SK-N-SH (cell line): ENCODE measurements at regions not wholly inside any gene's neighbourhood (a gene's known extent, or its start where the extent isn't known, plus 50 kb on each side); places are given as distances from the start of the nearest gene placed in this dataset.

Experiments used
- CTCF ChIA-PET: fragments of 300-600, 350-600 bp; formaldehyde crosslinking; extraction: SDS; loops from one replicate; lab custom pipeline; 2021; lab: Yijun Ruan, JAX
- POLR2A ChIA-PET: fragments of 350-600 bp; sonication (Branson Sonifier 250); formaldehyde crosslinking; extraction: SDS; loops from one replicate; lab custom pipeline; 2020; ENCODE audit warnings: antibody characterized with exemption, inconsistent platforms; lab: Yijun Ruan, JAX
- DNase-seq: peaks from one replicate; pipeline ENCODE4 v3.0.0; 2012
- H2AFZ ChIP-seq: fragments of 200-600 bp; sonication (generic); 2 replicates; pipeline ENCODE4 v1.8.1; 2016; ENCODE audit warnings: antibody characterized with exemption, mild to moderate bottlenecking, low read depth
- H3F3A ChIP-seq: fragments of 200-600 bp; sonication (generic); replicated peaks from 2 replicates; pipeline ENCODE3; 2016; ENCODE audit warnings: antibody characterized with exemption, mild to moderate bottlenecking; ENCODE audit not compliant: insufficient read depth
- H3K27ac ChIP-seq, 2 experiments: fragments of 200-500 bp in 1 of 2; fragments of 200-600 bp in 1 of 2; sonication (Bioruptor generic) in 1 of 2; sonication (generic), shearing (Covaris generic) in 1 of 2; 2 replicates each; pipeline versions ENCODE4 v1.5.1 to v1.6.1; 2014 to 2016; ENCODE audit warnings: low read depth in 2 of 2, inconsistent platforms in 1 of 2, low read length in 1 of 2, mild to moderate bottlenecking in 1 of 2, mixed read lengths in 1 of 2
- H3K27me3 ChIP-seq: fragments of 200-600 bp; sonication (generic), shearing (Covaris generic); 2 replicates; pipeline ENCODE4 v1.6.1; 2016; ENCODE audit warnings: mixed run types; ENCODE audit not compliant: insufficient read depth
- H3K36me3 ChIP-seq, 2 experiments: fragments of 200-500 bp in 1 of 2; fragments of 200-600 bp in 1 of 2; sonication (Bioruptor generic) in 1 of 2; sonication (generic) in 1 of 2; replicated peaks in 1 of 2; 2 replicates each; pipeline versions ENCODE3 to v1.5.1; 2014 to 2016; ENCODE audit warnings: low read length in 1 of 2, mild to moderate bottlenecking in 1 of 2; ENCODE audit not compliant: insufficient read depth in 2 of 2, control insufficient read depth in 1 of 2
- H3K4me1 ChIP-seq, 2 experiments: fragments of 200-500 bp in 1 of 2; fragments of 200-600 bp in 1 of 2; sonication (Bioruptor generic) in 1 of 2; sonication (generic), shearing (Covaris generic) in 1 of 2; 2 replicates each; pipeline versions ENCODE4 v1.5.1 to v1.6.1; 2014 to 2016; ENCODE audit warnings: low read depth in 1 of 2, low read length in 1 of 2, mixed run types in 1 of 2; ENCODE audit not compliant: insufficient read depth in 2 of 2, control insufficient read depth in 1 of 2
- H3K4me2 ChIP-seq: fragments of 200-600 bp; sonication (generic), shearing (Covaris generic); 2 replicates; pipeline ENCODE4 v1.6.1; 2017; ENCODE audit warnings: mixed run types
- H3K4me3 ChIP-seq, 2 experiments: fragments of 200-500 bp in 1 of 2; fragments of 200-600 bp in 1 of 2; sonication (Bioruptor generic) in 1 of 2; sonication (generic), shearing (Covaris generic) in 1 of 2; 2 replicates each; pipeline versions ENCODE4 v1.5.1 to v1.8.1; 2014 to 2016; ENCODE audit warnings: low read depth in 2 of 2, inconsistent platforms in 1 of 2, low read length in 1 of 2, mild to moderate bottlenecking in 1 of 2, mixed read lengths in 1 of 2, moderate library complexity in 1 of 2
- H3K79me2 ChIP-seq: fragments of 200-600 bp; sonication (generic); 2 replicates; pipeline ENCODE4 v1.8.1; 2017; ENCODE audit warnings: mild to moderate bottlenecking; ENCODE audit not compliant: insufficient read depth
- H3K9ac ChIP-seq: fragments of 200-600 bp; sonication (generic); 2 replicates; pipeline ENCODE4 v1.6.1; 2017; ENCODE audit warnings: mixed run types
- H3K9me2 ChIP-seq: fragments of 200-600 bp; sonication (generic); 2 replicates; pipeline ENCODE4 v1.6.1; 2017; ENCODE audit warnings: mixed run types
- H3K9me3 ChIP-seq: fragments of 200-600 bp; sonication (generic); 2 replicates; pipeline ENCODE4 v1.6.1; 2017; ENCODE audit warnings: mixed run types, mild to moderate bottlenecking, moderate library complexity
- H4K20me1 ChIP-seq: fragments of 200-600 bp; sonication (generic); 2 replicates; pipeline ENCODE4 v1.6.1; 2017; ENCODE audit warnings: mild to moderate bottlenecking, mixed run types; ENCODE audit not compliant: insufficient read depth
- ELF1 ChIP-seq: IDR thresholded peaks from 2 replicates; pipeline ENCODE4 v1.4.0; 2012
- EP300 ChIP-seq, 2 experiments: IDR thresholded peaks; 2 replicates each; pipeline versions ENCODE4 v1.4.0 to v1.6.1; 2012; ENCODE audit warnings: borderline replicate concordance in 1 of 2, low read depth in 1 of 2, low read length in 1 of 2
- FOSL2 ChIP-seq: IDR thresholded peaks from 2 replicates; pipeline ENCODE4 v1.4.0; 2012; ENCODE audit warnings: low read depth, mild to moderate bottlenecking, moderate library complexity, borderline replicate concordance
- FOXJ3 ChIP-seq: sonication (generic); formaldehyde crosslinking; IDR thresholded peaks from 2 replicates; pipeline ENCODE4 v1.5.1; 2020; ENCODE audit warnings: mild to moderate bottlenecking, missing genetic modification reagents
- FOXM1 ChIP-seq: IDR thresholded peaks from 2 replicates; pipeline ENCODE4 v1.4.0; 2012; ENCODE audit warnings: low read depth, mild to moderate bottlenecking
- JUND ChIP-seq: IDR thresholded peaks from 2 replicates; pipeline ENCODE4 v1.4.0; 2012
- MXI1 ChIP-seq: IDR thresholded peaks from 2 replicates; pipeline ENCODE4 v1.6.1; 2012; ENCODE audit warnings: mild to moderate bottlenecking, low read depth, low read length, improper control_type of control experiment
- NFIC ChIP-seq: IDR thresholded peaks from 2 replicates; pipeline ENCODE4 v1.4.0; 2012; ENCODE audit warnings: borderline replicate concordance
- RCOR1 ChIP-seq: fragments of 150-350 bp; IDR thresholded peaks from 2 replicates; pipeline ENCODE4 v1.6.1; 2017; ENCODE audit warnings: antibody characterized with exemption, low read length
- REST ChIP-seq: IDR thresholded peaks from 2 replicates; pipeline ENCODE4 v1.6.1; 2012; ENCODE audit warnings: mild to moderate bottlenecking, low read depth, low read length, moderate library complexity
- RXRA ChIP-seq: IDR thresholded peaks from 2 replicates; pipeline ENCODE4 v1.4.0; 2012; ENCODE audit warnings: low read depth, mild to moderate bottlenecking, borderline replicate concordance
- SMC3 ChIP-seq: IDR thresholded peaks from 2 replicates; pipeline ENCODE4 v1.6.1; 2012; ENCODE audit warnings: low read depth, low read length, improper control_type of control experiment
- TEAD4 ChIP-seq: IDR thresholded peaks from 2 replicates; pipeline ENCODE4 v1.4.0; 2012; ENCODE audit warnings: mild to moderate bottlenecking, borderline replicate concordance; ENCODE audit not compliant: insufficient read depth
- WGBS: methylation state at CpG from one replicate; pipeline ENCODE4 v1.1.6; 2017; ENCODE audit warnings: low lambda C conversion rate; 5-methylcytosine and 5-hydroxymethylcytosine counted together
- TF ChIP-seq, protein P1 (sequence below): IDR thresholded peaks from 2 replicates; pipeline ENCODE4 v1.4.0; 2012; ENCODE audit warnings: low read depth, borderline replicate concordance
- TF ChIP-seq, protein P2 (sequence below): fragments of 150-350 bp; IDR thresholded peaks from 2 replicates; pipeline ENCODE4 v1.6.1; 2016; ENCODE audit warnings: mild to moderate bottlenecking, low read depth, low read length

- Histone ChIP-seq H3K27me3 (no peaks in the 10 kb centered on the region), H3K79me2 (no peaks in the 10 kb centered on the region), H4K20me1 (no peaks in the 10 kb centered on the region), H3K9me2 (no peaks in the 10 kb centered on the region), H3K27ac (no peak overlapping the region), H3K36me3 (no peaks in the 10 kb centered on the region), H3K9me3 (no peaks in the 10 kb centered on the region; the same call in 1 of the 2 replicates), H3F3A (no peaks in the 10 kb centered on the region), H3K4me2 (no peak overlapping the region), H3K9ac (no peak overlapping the region), H2AFZ (no peak overlapping the region), H3K4me3 (no peak overlapping the region), H3K4me1 (no peaks in the 10 kb centered on the region)
- POLR2A ChIA-PET, result no interaction called here
- no peak for TF ChIP-seq FOXJ3 (CRISPR knock-in tag)
- TF ChIP-seq JUND, result no peak
- no peak for TF ChIP-seq EP300 (IDR thresholded peaks at IDR 0.05; ENCODE audit: borderline replicate concordance in 1 of 2, low read depth in 1 of 2, low read length in 1 of 2)
- no peak for TF ChIP-seq ELF1
- TF ChIP-seq RXRA, result no peak
- TF ChIP-seq, protein P1, sequence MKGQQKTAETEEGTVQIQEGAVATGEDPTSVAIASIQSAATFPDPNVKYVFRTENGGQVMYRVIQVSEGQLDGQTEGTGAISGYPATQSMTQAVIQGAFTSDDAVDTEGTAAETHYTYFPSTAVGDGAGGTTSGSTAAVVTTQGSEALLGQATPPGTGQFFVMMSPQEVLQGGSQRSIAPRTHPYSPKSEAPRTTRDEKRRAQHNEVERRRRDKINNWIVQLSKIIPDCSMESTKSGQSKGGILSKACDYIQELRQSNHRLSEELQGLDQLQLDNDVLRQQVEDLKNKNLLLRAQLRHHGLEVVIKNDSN, result no peak
- no peak for TF ChIP-seq RCOR1
- no peak for TF ChIP-seq TEAD4
- TF ChIP-seq, protein P2, sequence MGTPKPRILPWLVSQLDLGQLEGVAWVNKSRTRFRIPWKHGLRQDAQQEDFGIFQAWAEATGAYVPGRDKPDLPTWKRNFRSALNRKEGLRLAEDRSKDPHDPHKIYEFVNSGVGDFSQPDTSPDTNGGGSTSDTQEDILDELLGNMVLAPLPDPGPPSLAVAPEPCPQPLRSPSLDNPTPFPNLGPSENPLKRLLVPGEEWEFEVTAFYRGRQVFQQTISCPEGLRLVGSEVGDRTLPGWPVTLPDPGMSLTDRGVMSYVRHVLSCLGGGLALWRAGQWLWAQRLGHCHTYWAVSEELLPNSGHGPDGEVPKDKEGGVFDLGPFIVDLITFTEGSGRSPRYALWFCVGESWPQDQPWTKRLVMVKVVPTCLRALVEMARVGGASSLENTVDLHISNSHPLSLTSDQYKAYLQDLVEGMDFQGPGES, result no peak
- TF ChIP-seq NFIC, result no peak
- no peak for TF ChIP-seq FOXM1
- no peak for TF ChIP-seq FOSL2
- TF ChIP-seq MXI1, result no peak
- TF ChIP-seq SMC3, result no peak
- CTCF ChIA-PET, result no interaction called here
- 20% methylated on average over 2 of the region's 2 CpGs for WGBS
- DNase-seq, result no peak
These were observed 931.7 kb upstream of the CELF4 start for GRCh38 chr18:38497266-38497665.

- Histone ChIP-seq H3K9me3 (no peaks in the 10 kb centered on the region), H3K9me2 (no peaks in the 10 kb centered on the region), H3K27me3 (no peaks in the 10 kb centered on the region), H3K4me1 (no peaks in the 10 kb centered on the region), H3K4me3 (no peak overlapping the region), H3K79me2 (no peaks in the 10 kb centered on the region), H3K9ac (no peak overlapping the region), H3K27ac (no peak overlapping the region), H3F3A (no peaks in the 10 kb centered on the region), H4K20me1 (no peaks in the 10 kb centered on the region), H3K36me3 (no peaks in the 10 kb centered on the region), H3K4me2 (no peak overlapping the region), H2AFZ (no peak overlapping the region)
- no peak for DNase-seq
- TF ChIP-seq REST, result no peak
- ChIA-PET CTCF (no interaction called here), POLR2A (no interaction called here)
- 8% methylated on average over 1 of the region's 1 CpG for WGBS
These were observed 930.7 kb upstream of the CELF4 start for GRCh38 chr18:38496222-38496793.
